Esophagus muscularis mucosa (tissue), 4 donors: ENCODE measurements at regions not wholly inside any gene's neighbourhood (a gene's known extent, or its start where the extent isn't known, plus 50 kb on each side); places are given as distances from the start of the nearest gene placed in this dataset.

Experiments used
- DNase-seq: peaks from one replicate; pipeline ENCODE4 v3.0.0-alpha.2; 2017; ENCODE audit errors: extremely low spot score
- H3K27ac ChIP-seq, 4 donors: fragments of 200-600 bp; sonication (generic); replicated peaks in 1 of 4; 1 replicate in 3 of 4; 2 replicates in 1 of 4; pipeline ENCODE4 v1.5.1; 2016 to 2019; ENCODE audit warnings: mild to moderate bottlenecking in 1 of 4
- H3K27me3 ChIP-seq, 4 donors: fragments of 200-600 bp; sonication (generic); one replicate each; pipeline versions ENCODE4 v1.5.1 to v1.6.0; 2016 to 2019
- H3K36me3 ChIP-seq, 4 donors: fragments of 200-600 bp; sonication (generic); one replicate each; pipeline ENCODE4 v1.5.1; 2016 to 2019
- H3K4me1 ChIP-seq, 4 donors: fragments of 200-600 bp; sonication (generic); one replicate each; pipeline ENCODE4 v1.5.1; 2016 to 2019
- H3K4me3 ChIP-seq, 4 donors: fragments of 200-600 bp; sonication (generic); 1 replicate in 2 of 4; 2 replicates in 2 of 4; pipeline ENCODE4 v1.5.1; 2016 to 2019; ENCODE audit warnings: mild to moderate bottlenecking in 4 of 4, moderate library complexity in 1 of 4
- H3K9me3 ChIP-seq, 4 donors: fragments of 200-600 bp; sonication (generic); 1 replicate in 3 of 4; 2 replicates in 1 of 4; pipeline ENCODE4 v1.5.1; 2016 to 2019
- EP300 ChIP-seq: sonication (generic); formaldehyde crosslinking; IDR thresholded peaks from one replicate; pipeline ENCODE4 v1.6.1; 2017; ENCODE audit warnings: antibody characterized with exemption
- POLR2A ChIP-seq: fragments of 450-650 bp; IDR thresholded peaks from one replicate; pipeline ENCODE4 v1.6.1; 2017; ENCODE audit warnings: antibody characterized with exemption, moderate library complexity, mild to moderate bottlenecking, low read depth
- POLR2AphosphoS5 ChIP-seq, 2 donors: sonication (generic); formaldehyde crosslinking; IDR thresholded peaks; one replicate each; pipeline ENCODE4 v1.6.1; 2017; ENCODE audit warnings: antibody characterized with exemption in 2 of 2
- WGBS: methylation state at CpG from one replicate; pipeline ENCODE4 v1.1.5; 2018; 5-methylcytosine and 5-hydroxymethylcytosine counted together
- intact Hi-C: fragments of 100-400 bp; cut with DNase I; formaldehyde crosslinking; loops from one replicate; pipeline ENCODE4 v1.15.1; 2023
- TF ChIP-seq, protein P1 (sequence below), 3 experiments: fragments of 200-600 bp in 2 of 3; fragments of 450-650 bp in 1 of 3; sonication (generic) in 2 of 3; IDR thresholded peaks; one replicate each; pipeline ENCODE4 v1.5.1; 2017 to 2019; ENCODE audit warnings: antibody characterized with exemption in 3 of 3, mild to moderate bottlenecking in 2 of 3, moderate library complexity in 1 of 3

- H3K36me3 ChIP-seq: no peaks in the 10 kb centered on the region
- no peaks in the 10 kb centered on the region for H3K9me3 ChIP-seq
- TF ChIP-seq POLR2A (no peak), EP300 (no peak), POLR2AphosphoS5 (IDR thresholded peaks at IDR 0.05) (no peak)
- TF ChIP-seq, protein P1, sequence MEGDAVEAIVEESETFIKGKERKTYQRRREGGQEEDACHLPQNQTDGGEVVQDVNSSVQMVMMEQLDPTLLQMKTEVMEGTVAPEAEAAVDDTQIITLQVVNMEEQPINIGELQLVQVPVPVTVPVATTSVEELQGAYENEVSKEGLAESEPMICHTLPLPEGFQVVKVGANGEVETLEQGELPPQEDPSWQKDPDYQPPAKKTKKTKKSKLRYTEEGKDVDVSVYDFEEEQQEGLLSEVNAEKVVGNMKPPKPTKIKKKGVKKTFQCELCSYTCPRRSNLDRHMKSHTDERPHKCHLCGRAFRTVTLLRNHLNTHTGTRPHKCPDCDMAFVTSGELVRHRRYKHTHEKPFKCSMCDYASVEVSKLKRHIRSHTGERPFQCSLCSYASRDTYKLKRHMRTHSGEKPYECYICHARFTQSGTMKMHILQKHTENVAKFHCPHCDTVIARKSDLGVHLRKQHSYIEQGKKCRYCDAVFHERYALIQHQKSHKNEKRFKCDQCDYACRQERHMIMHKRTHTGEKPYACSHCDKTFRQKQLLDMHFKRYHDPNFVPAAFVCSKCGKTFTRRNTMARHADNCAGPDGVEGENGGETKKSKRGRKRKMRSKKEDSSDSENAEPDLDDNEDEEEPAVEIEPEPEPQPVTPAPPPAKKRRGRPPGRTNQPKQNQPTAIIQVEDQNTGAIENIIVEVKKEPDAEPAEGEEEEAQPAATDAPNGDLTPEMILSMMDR (IDR thresholded peaks at IDR 0.05): no peak
- H3K27me3 ChIP-seq: no peaks in the 10 kb centered on the region
- no peak overlapping the region for H3K27ac ChIP-seq
- no peak for DNase-seq
- peaks cover 0 to 7% (median 0%) of the 10 kb centered on the region in 4 donors for H3K4me1 ChIP-seq
- intact Hi-C loops: no loop called here
- 33% methylated on average over 1 of the region's 1 CpG for WGBS
- no peak overlapping the region for H3K4me3 ChIP-seq
Measured at GRCh38 chr1:78355656-78356055, 135.1 kb upstream of the PTGFR start.

DNA sequence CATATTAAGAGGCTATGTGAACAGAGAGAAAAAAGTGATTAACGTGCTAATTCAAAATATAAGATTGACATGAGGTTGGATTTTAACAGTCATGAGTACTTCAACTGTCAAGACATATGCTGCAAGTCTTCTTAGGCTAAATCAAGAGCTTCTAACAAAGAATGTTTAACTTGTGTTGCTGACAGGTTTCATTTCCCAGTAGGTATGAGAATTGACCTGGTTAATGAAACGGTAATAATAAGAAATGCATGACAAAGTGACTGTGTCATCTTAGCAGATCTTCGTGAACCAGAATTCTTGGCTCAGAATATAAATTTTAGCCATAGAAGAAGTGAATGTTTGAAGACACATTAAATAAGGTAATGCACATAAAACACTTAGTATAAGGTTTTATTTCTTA, 132.6 kb upstream of the PTGFR start:
- DNase-seq: no peak

DNA sequence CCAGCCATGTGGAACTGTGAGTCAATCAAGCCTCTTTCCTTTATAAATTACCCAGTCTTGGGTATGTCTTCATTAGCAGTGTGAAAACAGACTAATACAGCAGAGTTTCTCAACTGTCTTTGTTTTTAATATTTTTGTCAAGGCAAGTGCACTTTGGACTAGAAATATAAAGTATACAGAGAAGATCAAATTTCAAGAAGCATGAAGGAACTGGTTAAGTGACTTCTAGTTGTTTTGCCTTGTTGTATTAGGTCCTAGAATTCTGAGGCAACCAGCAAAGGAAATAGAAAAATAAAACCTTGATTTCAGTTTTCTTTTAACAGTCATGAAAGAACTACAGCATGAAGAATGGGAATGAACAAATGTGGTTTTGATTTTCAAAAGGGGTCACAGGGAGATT, 131.1 kb upstream of the PTGFR start:
- no peaks in the 10 kb centered on the region for H3K9me3 ChIP-seq
- no peak overlapping the region for H3K27ac ChIP-seq
- no peaks in the 10 kb centered on the region for H3K36me3 ChIP-seq
- TF ChIP-seq POLR2AphosphoS5 (IDR thresholded peaks at IDR 0.05) (no peak), POLR2A (no peak), EP300 (no peak)
- TF ChIP-seq, protein P1 (IDR thresholded peaks at IDR 0.05): no peak
- H3K4me1 ChIP-seq: peaks cover 0 to 7% (median 0%) of the 10 kb centered on the region in 4 donors
- DNase-seq: no peak
- intact Hi-C loops: no loop called here
- H3K4me3 ChIP-seq: no peak overlapping the region
- H3K27me3 ChIP-seq: no peaks in the 10 kb centered on the region

More for the DNA sequence above, 132.6 kb upstream of the PTGFR start:
- TF ChIP-seq POLR2AphosphoS5 (IDR thresholded peaks at IDR 0.05): no peak
- TF ChIP-seq, protein P1 (IDR thresholded peaks at IDR 0.05): no peak
- no peak for TF ChIP-seq EP300
- TF ChIP-seq POLR2A: no peak
- Histone ChIP-seq H3K9me3 (no peaks in the 10 kb centered on the region), H3K4me3 (no peak overlapping the region), H3K36me3 (no peaks in the 10 kb centered on the region), H3K27ac (no peak overlapping the region), H3K27me3 (no peaks in the 10 kb centered on the region), H3K4me1 (peaks cover 0 to 7% (median 0%) of the 10 kb centered on the region in 4 donors)
- WGBS: 94% methylated on average over 3 of the region's 3 CpGs
- intact Hi-C loops: no loop called here

- TF ChIP-seq POLR2AphosphoS5 (IDR thresholded peaks at IDR 0.05) (no peak), POLR2A (no peak), EP300 (no peak)
- TF ChIP-seq, protein P1 (IDR thresholded peaks at IDR 0.05): no peak
- intact Hi-C loops: no loop called here
Measured at GRCh38 chr1:78360584-78360983, 130.2 kb upstream of the PTGFR start.

GRCh38 chr1:78367700-78368099, 123.1 kb upstream of the PTGFR start:
- Histone ChIP-seq H3K27ac (no peak overlapping the region), H3K27me3 (no peaks in the 10 kb centered on the region), H3K9me3 (no peaks in the 10 kb centered on the region), H3K4me1 (no peaks in the 10 kb centered on the region), H3K4me3 (no peak overlapping the region), H3K36me3 (no peaks in the 10 kb centered on the region)
- DNase-seq: no peak
- TF ChIP-seq, protein P1 (IDR thresholded peaks at IDR 0.05): no peak
- TF ChIP-seq POLR2AphosphoS5 (IDR thresholded peaks at IDR 0.05) (no peak), EP300 (no peak), POLR2A (no peak)
- intact Hi-C loops: no loop called here
- WGBS: 0% methylated on average over 1 of the region's 1 CpG

More at GRCh38 chr1:78360584-78360983, 130.2 kb upstream of the PTGFR start:
- DNase-seq: no peak
- Histone ChIP-seq H3K36me3 (no peaks in the 10 kb centered on the region), H3K27ac (no peak overlapping the region), H3K27me3 (no peaks in the 10 kb centered on the region), H3K4me3 (no peak overlapping the region), H3K4me1 (peaks cover 0 to 5% (median 0%) of the 10 kb centered on the region in 4 donors), H3K9me3 (no peaks in the 10 kb centered on the region)
